GM04503 (cell line): ENCODE measurements at regions not wholly inside any gene's neighbourhood (a gene's known extent, or its start where the extent isn't known, plus 50 kb on each side); places are given as distances from the start of the nearest gene placed in this dataset.

Experiments used
- DNase-seq: peaks from one replicate; pipeline ENCODE4 v3.0.0-alpha.2; 2012; ENCODE audit warnings: low read depth

- DNase-seq: no peak
These were observed 357.3 kb upstream of the SLC8A1 start for GRCh38 chr2:40809156-40809555.

DNA sequence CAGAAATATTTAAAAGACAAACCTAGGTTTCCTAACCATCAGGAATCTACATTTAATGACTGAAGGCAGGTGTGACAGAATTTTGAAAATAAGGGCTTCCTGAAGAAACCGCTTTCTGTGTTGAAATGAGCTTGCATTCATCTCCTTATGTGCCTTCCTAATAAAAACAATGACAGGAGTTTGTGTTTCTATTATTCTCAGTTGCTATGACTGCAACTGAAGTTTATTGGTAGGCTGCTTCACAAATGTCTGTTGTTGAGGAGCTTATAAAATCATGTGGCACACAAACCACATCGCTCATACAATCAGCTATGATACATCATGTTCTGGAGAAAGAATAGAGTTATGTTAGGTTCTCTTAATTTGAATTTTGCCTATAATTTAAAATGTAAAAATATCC lies 362.7 kb upstream of the SLC8A1 start:
- DNase-seq: no peak

DNA sequence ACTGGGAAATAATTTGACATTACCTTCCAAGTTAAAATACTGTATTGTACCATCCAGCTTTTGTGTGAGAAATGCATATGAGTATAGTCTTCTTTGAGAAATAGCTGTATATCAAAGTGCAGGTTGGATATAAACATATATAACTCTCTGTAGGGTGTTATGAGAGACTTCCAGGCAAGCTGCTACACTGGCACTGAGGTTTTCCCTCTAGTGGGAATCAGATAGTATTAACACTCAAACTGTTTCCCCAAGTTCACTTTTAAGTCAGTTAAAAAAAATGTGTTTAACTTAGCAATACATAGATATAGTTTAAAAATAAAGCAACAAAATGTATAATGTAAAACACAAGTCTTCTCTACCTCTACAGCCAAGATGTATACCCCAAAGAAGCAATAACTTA lies 368.4 kb upstream of the SLC8A1 start:
- no peak for DNase-seq

GRCh38 chr2:40823478-40823877 lies 371.6 kb upstream of the SLC8A1 start:
- no peak for DNase-seq

DNA sequence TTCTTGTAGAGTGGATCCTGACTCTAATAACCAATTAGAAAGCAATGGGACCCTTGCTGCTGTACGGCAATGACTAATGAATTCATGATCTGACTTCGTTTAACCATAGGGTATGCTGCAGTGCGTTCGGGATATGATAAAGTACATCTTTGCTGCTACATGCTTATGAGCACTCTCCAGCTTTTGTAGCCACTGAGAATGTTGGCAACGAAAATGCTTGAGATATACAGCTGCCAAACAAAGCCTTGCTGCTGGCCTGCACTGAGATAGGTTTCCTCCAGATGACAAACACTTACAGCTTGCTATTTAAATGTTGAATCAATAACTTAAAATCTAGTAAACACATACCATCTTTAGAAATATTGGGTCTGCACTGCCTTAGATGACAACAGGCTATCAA lies 372.4 kb upstream of the SLC8A1 start:
- DNase-seq: no peak

DNA sequence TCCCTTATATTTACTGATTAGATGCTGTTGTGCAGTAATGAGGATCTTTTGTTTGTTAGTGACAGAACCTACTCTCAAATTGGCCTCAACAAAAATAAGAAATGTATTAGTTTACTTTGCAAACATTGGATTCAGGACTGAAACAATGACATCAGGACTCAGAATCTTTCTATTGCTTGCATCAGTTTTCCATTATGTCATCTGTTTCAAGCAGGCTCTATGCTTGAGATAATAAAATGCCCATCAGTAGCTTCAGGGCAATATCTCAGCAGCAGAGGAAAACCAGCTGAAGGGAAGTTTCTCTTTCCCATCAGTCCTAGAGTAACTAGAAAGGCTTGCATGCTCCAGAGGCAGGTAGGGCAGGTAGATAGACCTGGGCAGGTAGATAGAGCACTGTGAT lies 375.5 kb upstream of the SLC8A1 start:
- DNase-seq: no peak

GRCh38 chr2:40831321-40831873 lies 379.5 kb upstream of the SLC8A1 start:
- no peak for DNase-seq

- no peak for DNase-seq
These were observed 390.0 kb upstream of the SLC8A1 start for GRCh38 chr2:40841856-40842255.

DNA sequence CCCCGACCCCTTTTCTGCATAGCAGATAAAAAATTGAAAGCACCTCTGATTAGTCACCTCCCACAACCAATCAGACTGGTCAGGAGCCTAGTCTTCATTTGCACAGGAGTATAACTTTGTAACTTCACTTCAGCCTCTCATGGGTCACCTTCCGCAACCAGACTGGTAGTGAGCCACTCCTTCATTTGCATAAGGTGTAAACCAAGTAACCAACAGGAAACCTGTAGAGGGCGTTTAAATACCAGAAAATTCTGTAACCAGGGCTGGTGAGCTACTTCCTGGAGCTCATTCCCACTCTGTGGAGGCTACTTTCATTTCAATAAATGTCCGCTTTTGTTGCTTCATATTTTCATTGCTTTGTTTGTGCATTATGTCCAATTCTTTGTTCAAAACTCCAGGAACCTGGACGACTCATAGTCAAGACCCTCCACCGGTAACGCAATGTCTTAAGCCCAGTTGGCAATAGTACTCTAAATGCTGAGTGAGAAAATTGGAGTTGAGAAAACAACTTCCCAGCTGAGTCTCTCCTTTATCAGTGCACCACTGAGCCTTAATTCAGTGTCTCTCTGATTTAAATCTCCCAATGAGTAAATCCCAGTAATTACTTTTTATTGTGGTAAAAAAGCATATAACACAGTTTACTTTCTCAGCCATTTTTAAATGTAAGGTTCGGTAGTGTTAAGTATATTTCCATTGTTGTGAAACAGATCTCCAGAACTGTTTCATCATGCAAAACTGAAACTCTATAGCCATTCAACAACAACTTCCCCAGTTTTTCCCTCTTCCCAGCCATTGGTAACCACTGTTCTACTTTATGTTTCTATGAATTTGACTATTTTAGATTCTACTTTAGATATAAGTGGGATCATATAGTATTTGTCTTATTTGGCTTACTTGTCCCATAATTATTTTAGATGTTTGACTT lies 392.7 kb upstream of the SLC8A1 start:
- no peak for DNase-seq

DNA sequence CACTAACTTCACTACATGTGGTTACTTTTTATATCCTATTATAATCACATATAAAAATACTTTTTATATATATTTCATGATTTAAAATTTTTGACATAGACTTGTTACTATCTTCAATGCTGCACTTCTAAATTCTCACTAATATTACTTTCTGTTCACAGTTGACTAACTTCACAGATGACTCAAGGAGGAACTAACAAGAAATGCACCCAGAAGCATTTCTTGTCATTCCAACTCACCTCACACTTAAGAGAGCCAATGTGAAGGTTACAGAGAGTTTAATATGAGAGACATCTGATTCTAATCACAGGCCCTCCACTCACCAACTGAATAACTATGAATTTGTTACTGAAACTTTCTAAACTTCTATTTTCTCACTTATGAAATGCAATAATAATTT lies 399.8 kb upstream of the SLC8A1 start:
- DNase-seq: no peak

DNA sequence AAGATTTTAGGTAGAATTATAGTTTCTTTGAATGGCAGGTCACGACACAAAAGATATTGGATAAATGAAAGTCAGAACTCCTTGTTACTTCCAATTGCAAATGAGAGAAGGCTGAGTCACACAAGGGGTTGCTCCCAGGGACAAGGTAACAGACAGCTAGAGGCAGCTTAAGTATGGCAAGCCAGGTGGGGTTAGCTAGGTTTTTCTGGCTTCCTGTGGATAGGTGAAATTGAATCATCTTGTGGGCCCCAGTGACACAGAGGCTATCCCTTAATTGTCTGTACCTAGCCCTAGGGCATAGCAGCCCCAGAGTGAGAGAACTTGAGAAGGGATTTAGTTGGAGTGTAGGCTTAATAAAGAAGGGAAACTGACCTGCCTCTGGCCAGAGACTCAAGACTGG lies 407.7 kb upstream of the SLC8A1 start:
- no peak for DNase-seq

DNA sequence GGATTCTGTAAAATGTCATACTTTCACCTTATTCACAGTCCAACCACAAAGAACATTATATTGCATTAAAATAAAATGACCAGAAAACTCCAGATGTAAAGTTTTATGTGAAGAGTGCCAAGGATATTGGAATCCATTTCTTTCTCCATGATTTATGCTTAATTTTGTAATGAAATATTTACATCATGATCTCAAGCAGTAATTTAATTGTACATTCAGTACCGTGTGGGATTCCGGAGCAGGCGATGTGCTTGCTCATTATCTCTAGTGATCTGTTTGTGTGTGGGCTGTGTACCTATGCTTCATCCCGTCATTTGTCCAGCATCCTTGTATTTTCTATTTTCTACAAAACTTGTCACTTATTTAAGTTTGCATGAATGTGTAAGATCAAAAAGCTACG lies 415.9 kb upstream of the SLC8A1 start:
- no peak for DNase-seq

- DNase-seq: no peak
These were observed 420.7 kb upstream of the SLC8A1 start for GRCh38 chr2:40872580-40872979.

DNA sequence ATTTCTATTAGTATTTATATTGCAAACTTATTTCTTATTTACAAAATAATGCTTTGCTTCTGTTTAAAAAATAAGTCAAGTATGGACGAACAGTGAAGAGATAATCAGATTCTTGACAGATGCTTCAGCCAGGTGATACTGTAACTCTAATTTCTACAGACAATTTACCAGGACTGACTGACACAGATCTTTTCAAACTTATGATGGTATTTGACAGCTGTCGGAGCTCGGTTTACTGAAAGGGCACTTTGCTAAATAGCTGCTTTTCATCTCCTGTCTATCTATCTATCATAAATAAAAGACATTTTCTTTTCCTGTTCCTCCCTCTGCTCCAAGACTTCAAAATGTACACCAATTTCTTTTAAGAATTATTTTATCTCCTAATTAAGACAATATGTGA lies 422.5 kb upstream of the SLC8A1 start:
- no peak for DNase-seq

GRCh38 chr2:40877734-40878288 lies 425.9 kb upstream of the SLC8A1 start:
- DNase-seq: no peak

- no peak for DNase-seq
These were observed 427.4 kb upstream of the SLC8A1 start for GRCh38 chr2:40879305-40879704.

DNA sequence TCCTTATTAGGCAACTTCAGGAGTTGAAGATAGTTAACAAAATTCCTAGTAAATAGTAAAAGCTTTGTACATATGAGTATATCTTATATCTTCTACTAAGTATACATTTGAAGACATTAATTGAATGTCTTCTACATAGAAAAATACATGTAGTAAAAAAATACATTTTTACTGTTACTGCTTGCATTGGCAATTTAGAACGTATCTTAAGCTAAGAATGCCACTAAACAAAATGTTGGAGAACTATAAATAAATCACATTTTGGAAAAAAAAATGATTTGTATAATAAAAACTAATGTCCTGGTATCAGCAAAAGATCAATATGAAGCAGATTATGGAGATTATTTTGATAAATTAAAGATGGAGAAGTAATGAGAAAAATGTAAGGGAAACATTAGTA lies 434.2 kb upstream of the SLC8A1 start:
- DNase-seq: no peak

GRCh38 chr2:40886655-40887054 lies 434.8 kb upstream of the SLC8A1 start:
- no peak for DNase-seq

GRCh38 chr2:40896358-40896757 lies 444.5 kb upstream of the SLC8A1 start:
- no peak for DNase-seq

DNA sequence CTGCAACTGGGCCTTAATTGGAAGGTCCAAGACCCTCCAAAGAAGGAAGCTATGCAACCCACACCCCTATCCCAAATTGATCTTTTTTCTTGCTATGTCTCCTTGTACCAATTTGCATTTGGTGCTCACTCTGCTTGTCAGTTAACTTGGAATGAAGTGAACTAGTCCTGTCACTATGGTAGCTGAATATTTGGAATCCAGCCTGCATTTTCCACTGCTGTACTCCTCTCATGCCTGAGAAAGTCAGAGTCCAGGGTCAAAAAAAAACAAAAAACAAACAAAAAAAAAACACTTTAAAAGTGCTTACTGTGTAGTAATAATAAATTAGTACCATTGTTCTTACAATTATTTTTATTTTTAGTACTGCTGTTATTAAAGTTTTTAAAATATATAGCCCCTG lies 462.8 kb upstream of the SLC8A1 start:
- no peak for DNase-seq

DNA sequence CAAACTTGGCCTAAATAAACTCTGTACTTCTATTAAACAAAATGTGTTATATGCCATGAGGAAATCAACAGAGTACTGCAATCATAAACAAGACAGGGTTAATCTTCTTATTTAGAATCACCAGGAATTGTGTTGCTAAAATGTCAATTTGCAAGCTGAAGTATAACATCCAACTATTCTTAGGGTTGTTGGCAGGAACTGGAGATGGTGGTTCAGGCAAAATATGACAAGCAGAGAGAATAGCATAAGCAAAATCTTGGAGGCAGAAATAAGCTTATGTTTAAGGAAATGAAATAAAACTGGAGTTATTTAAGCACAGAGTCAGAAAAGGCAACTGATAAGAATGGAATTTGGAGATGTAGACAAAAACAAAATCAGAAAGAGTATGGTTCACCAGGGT lies 463.8 kb upstream of the SLC8A1 start:
- no peak for DNase-seq

- DNase-seq: no peak
These were observed 483.5 kb upstream of the SLC8A1 start for GRCh38 chr2:40935349-40935748.

DNA sequence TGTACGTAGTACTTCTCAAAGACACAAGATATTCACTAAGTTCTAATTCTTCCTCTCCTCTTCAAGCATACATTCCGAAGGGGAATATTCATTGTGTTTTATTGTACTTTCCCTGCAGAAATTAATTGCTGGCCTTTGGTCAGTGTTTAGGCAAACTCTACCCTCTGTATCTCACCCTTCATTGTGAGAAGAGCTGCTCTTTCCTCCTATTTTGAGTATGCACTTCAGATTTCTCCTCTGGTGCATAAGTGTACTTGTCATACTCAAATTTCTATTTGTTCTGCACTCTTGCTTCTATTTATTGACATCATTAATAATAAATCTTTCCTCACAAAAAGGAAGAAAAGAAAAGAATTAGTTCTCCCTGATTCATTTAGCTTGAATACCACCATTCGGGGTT lies 485.4 kb upstream of the SLC8A1 start:
- no peak for DNase-seq

DNA sequence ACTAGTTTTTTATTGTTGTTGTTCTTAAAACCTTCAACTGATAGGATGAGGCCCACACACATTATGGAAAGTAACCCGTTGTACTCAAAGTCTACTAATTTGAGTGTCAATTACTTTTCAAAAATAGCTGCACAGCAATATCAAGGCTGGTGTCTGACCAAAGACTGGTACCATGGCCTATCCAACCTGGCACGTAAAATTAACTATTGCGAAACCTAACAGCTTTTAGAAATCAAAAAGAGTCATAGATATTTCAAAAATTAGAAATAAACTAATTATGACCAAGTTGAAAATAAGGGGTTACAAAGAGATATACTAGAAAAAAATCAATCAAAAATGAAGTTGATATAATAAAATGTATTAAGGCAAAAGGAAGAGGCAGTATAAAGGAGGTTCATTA lies 501.5 kb upstream of the SLC8A1 start:
- no peak for DNase-seq
